ENCODE measurements at regions not wholly inside any gene's neighbourhood (a gene's known extent, or its start where the extent isn't known, plus 50 kb on each side); places are given as distances from the start of the nearest gene placed in this dataset.

GRCh38 chr20:4533368-4534133 lies 152.7 kb upstream of the PRNP start:
- no peak for DNase-seq (ENCODE audit: extremely low read depth, low read depth)
- no peak for TF ChIP-seq CTCF (IDR thresholded peaks at IDR 0.05; ENCODE audit: low read depth, low read length)

GRCh38 chr20:4532772-4533171 lies 153.5 kb upstream of the PRNP start:
- no peak for DNase-seq (ENCODE audit: extremely low read depth, low read depth)
- no peak for TF ChIP-seq CTCF (IDR thresholded peaks at IDR 0.05; ENCODE audit: low read depth, low read length)

GRCh38 chr20:4524792-4525191 lies 161.5 kb upstream of the PRNP start:
- no peak for TF ChIP-seq CTCF (IDR thresholded peaks at IDR 0.05; ENCODE audit: low read depth, low read length)

GRCh38 chr20:4524307-4524706 lies 161.9 kb upstream of the PRNP start:
- DNase-seq (ENCODE audit: extremely low read depth, low read depth) = no peak
- TF ChIP-seq CTCF (IDR thresholded peaks at IDR 0.05; ENCODE audit: low read depth, low read length) = no peak

More at GRCh38 chr20:4524792-4525191, 161.5 kb upstream of the PRNP start:
- DNase-seq (ENCODE audit: extremely low read depth, low read depth) = no peak

- no peak for TF ChIP-seq CTCF (IDR thresholded peaks at IDR 0.05; ENCODE audit: low read depth, low read length)
- no peak for DNase-seq (ENCODE audit: extremely low read depth, low read depth)
Measured at GRCh38 chr20:4522310-4522709, 163.9 kb upstream of the PRNP start.

- no peak for DNase-seq (ENCODE audit: extremely low read depth, low read depth)
- no peak for TF ChIP-seq CTCF (IDR thresholded peaks at IDR 0.05; ENCODE audit: low read depth, low read length)
Measured at GRCh38 chr20:4521170-4521968, 164.9 kb upstream of the PRNP start.

- TF ChIP-seq CTCF (IDR thresholded peaks at IDR 0.05; ENCODE audit: low read depth, low read length) = peak; percentile 17
- no peak for DNase-seq (ENCODE audit: extremely low read depth, low read depth)
Measured at GRCh38 chr20:4519534-4519933, 166.7 kb upstream of the PRNP start.
